Tongue (tissue), 1 donor: ENCODE measurements at regions not wholly inside any gene's neighbourhood (a gene's known extent, or its start where the extent isn't known, plus 50 kb on each side); places are given as distances from the start of the nearest gene placed in this dataset.
A peak's percentile ranks its signal among the peaks of the same experiment; 100 is the strongest.

Source experiments
- DNase-seq: peaks from one replicate; pipeline ENCODE4 v3.0.0-alpha.2; 2015

- DNase-seq, result no peak
These were observed 70.2 kb downstream of the RND3 start for GRCh38 chr2:150417278-150417677.

GRCh38 chr2:150415022-150415421 is 72.4 kb downstream of the RND3 start:
- no peak for DNase-seq

GRCh38 chr2:150413910-150414309 is 73.6 kb downstream of the RND3 start:
- DNase-seq, result no peak

GRCh38 chr2:150413366-150413765 is 74.1 kb downstream of the RND3 start:
- peak; percentile 88 for DNase-seq

GRCh38 chr2:150410809-150411208 is 76.7 kb downstream of the RND3 start:
- no peak for DNase-seq

GRCh38 chr2:150409196-150409595 is 78.3 kb downstream of the RND3 start:
- DNase-seq, result no peak

GRCh38 chr2:150404147-150404546 is 83.3 kb downstream of the RND3 start:
- no peak for DNase-seq

GRCh38 chr2:150403457-150403856 is 84.0 kb downstream of the RND3 start:
- no peak for DNase-seq

- DNase-seq, result no peak
These were observed 84.5 kb downstream of the RND3 start for GRCh38 chr2:150402953-150403352.

- DNase-seq, result no peak
These were observed 86.6 kb downstream of the RND3 start for GRCh38 chr2:150400849-150401248.

GRCh38 chr2:150392614-150393013 is 94.9 kb downstream of the RND3 start:
- DNase-seq, result no peak

- DNase-seq, result no peak
These were observed 95.7 kb downstream of the RND3 start for GRCh38 chr2:150391779-150392178.

- no peak for DNase-seq
These were observed 98.0 kb downstream of the RND3 start for GRCh38 chr2:150389447-150389846.

- DNase-seq, result no peak
These were observed 99.2 kb downstream of the RND3 start for GRCh38 chr2:150388289-150388625.

- DNase-seq, result no peak
These were observed 99.7 kb downstream of the RND3 start for GRCh38 chr2:150387586-150388288.

- DNase-seq, result no peak
These were observed 102.3 kb downstream of the RND3 start for GRCh38 chr2:150385211-150385610.

- no peak for DNase-seq
These were observed 103.9 kb downstream of the RND3 start for GRCh38 chr2:150383587-150383986.

- DNase-seq, result peak; percentile 48
These were observed 108.3 kb downstream of the RND3 start for GRCh38 chr2:150379166-150379565.

- no peak for DNase-seq
These were observed 108.8 kb downstream of the RND3 start for GRCh38 chr2:150378686-150379085.

- DNase-seq, result no peak
These were observed 110.7 kb downstream of the RND3 start for GRCh38 chr2:150376553-150377335.

GRCh38 chr2:150375333-150375732 is 112.1 kb downstream of the RND3 start:
- DNase-seq, result no peak

GRCh38 chr2:150374492-150374891 is 113.0 kb downstream of the RND3 start:
- DNase-seq, result peak; percentile 27

GRCh38 chr2:150373374-150373773 is 114.1 kb downstream of the RND3 start:
- DNase-seq, result no peak
